ENCODE measurements at regions not wholly inside any gene's neighbourhood (a gene's known extent, or its start where the extent isn't known, plus 50 kb on each side); places are given as distances from the start of the nearest gene placed in this dataset.
A peak's percentile ranks its signal among the peaks of the same experiment; 100 is the strongest.
"Not testable (repeated sequence)": the region's sequence is repeated elsewhere in the genome, so short reads cannot be mapped to it uniquely, and the experiment has no call there.

GRCh38 chr2:113551637-113552318, 53.3 kb downstream of the FOXD4L1 start:
- peak; percentile 81 for DNase-seq

GRCh38 chr2:113559820-113560219, 61.4 kb downstream of the FOXD4L1 start:
- not testable (repeated sequence) for DNase-seq

- DNase-seq, result not testable (repeated sequence)
Measured at GRCh38 chr2:113562662-113563061, 64.2 kb downstream of the FOXD4L1 start.

GRCh38 chr2:113566674-113567480, 60.2 kb upstream of the RABL2A start:
- not testable (repeated sequence) for DNase-seq

GRCh38 chr2:113567481-113567849, 59.6 kb upstream of the RABL2A start:
- not testable (repeated sequence) for DNase-seq

GRCh38 chr2:113568231-113568630, 58.8 kb upstream of the RABL2A start:
- DNase-seq, result not testable (repeated sequence)

- not testable (repeated sequence) for DNase-seq
Measured at GRCh38 chr2:113570082-113570481, 57.0 kb upstream of the RABL2A start.

GRCh38 chr2:113570509-113571009, 56.5 kb upstream of the RABL2A start:
- DNase-seq, result not testable (repeated sequence)

GRCh38 chr2:113571482-113572068, 55.5 kb upstream of the RABL2A start:
- not testable (repeated sequence) for DNase-seq

- DNase-seq, result not testable (repeated sequence)
Measured at GRCh38 chr2:113575721-113576120, 51.3 kb upstream of the RABL2A start.

- DNase-seq, result not testable (repeated sequence)
Measured at GRCh38 chr2:113576353-113576752, 50.7 kb upstream of the RABL2A start.

Measured in CD4-positive, alpha-beta T cell treated with Interleukin-17A for 1 hour (primary cell).